SHP77 (cell line): ENCODE measurements at regions not wholly inside any gene's neighbourhood (a gene's known extent, or its start where the extent isn't known, plus 50 kb on each side); places are given as distances from the start of the nearest gene placed in this dataset.

Experiments
- DNase-seq, 2 experiments: peaks; one replicate each; lab custom pipeline; 2025; lab: John Stamatoyannopoulos, UW

DNA sequence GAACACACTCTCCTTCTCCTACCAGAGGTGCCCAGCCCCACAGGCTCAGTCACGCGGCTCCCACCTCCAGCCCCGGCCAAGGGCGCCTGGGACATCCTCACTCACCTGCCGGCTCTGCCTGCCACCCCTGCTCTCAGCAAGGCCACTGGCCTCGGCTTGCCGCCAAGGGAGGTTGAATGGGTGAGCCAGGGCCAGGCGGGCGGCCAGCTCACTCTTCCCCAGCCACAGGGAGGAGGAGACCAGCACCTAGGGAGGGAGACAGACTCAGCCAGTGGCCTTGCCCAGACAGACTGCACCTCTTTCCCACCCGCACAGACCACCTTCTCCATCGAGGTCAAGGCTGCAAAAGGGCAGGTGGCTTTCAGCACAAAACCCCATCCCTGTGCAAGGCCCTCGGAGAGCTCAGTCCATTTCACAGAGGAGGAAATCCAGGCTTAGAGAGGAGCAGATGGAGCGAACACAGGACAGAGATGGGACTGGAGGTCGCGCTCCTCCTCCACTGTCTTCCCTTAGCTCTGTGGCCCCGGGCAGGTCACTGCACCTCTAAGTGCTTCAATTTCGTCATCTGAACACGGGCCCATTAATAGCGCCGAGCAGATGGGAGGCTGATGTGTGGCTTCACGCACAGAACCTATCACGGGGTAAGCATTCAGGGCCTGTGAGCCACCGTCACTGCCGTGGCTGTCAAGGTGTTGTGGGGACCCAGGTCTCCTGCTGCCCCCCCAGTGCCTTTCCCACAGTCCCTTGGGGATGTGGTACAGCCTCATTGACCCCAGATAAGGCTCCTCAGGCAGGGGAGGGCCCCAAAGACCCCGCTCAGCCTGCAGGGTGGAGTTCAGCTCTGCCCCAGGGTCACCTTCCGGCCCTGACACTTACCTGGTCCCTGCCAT is 56.1 kb downstream of the RMI2 start:
- DNase-seq = peak; percentile 36 to 61

DNA sequence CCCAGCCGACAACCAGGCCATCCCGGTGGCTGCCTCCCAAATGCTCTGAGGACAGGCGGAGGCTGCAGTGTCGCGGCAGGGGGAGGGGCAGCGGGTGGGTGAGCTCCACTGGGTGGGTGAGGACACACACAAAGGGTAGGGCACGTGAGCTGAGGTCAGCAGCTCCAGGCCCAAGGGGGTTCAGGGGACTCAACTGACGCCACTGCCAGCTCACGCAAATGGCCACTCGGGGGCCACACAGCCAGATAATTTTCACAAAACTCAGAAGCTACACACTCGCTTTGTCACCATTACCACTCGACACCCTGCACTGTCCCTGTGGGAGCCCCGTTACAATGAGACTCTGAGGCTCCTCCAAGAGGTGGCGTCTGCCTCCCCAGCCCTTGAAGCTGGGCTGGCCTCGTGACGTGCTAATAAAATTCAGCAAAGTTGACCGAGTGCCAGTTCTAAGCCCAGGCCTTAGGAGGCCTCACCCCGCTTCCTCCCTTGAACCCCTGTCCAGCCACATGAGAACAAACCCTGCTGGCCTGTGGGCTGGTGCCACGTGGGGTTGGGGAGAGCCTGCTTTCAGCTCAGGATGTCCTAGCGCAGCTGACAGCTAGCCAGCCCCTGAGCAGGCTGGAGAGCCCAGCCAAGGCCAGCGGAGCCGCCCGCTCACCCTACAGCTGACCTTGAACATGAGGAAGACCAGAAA is 56.9 kb downstream of the RMI2 start:
- DNase-seq = no peak

DNA sequence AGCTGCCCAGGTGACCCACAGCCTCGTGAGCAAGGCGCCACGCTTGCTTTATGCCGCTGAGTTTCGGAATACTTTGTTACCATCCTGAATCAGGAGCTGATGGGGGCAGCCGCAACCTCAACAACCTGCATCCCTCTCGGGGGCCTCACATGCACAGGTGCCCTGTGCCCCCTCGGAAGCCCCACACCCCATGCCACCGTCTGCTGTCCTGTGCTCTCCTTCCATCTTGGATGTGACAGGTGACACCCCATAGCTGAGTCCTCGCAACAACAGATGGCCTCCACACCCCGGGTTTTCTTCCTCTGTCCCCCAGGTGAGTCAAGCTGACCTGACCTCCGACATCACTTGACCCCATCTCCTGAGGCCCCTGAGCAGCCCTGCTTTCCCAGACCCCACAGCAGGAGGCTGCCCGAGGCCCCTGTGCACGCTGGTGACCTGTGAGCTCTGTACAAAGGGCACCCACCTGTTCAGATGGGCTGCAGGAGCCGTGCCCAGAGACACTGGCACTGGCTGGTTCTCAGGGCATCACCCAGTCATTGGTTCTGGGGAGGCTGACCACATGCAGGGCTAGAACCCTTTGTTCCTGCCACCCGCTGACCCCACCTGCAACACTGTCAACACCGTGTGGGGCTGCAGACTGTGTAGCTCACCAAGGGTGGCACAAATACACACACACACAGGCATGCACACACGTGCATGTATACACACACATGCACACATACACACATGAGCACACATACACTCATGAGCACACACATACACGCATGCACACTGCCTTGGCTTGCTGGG is 57.7 kb downstream of the RMI2 start:
- DNase-seq = no peak

DNA sequence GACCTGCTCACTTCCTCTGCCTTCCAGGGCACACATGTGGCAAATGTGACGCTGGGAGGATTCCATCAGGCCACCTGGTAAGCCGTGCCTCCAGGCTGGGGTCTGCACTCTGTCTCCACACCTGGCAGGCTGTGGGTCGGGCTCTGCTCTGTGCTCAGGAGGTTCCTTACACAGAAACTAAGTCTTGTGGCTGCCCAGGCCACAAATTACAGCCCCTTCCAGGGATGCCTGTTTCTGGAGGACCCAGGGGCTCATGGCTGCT is 58.2 kb downstream of the RMI2 start:
- no peak for DNase-seq

DNA sequence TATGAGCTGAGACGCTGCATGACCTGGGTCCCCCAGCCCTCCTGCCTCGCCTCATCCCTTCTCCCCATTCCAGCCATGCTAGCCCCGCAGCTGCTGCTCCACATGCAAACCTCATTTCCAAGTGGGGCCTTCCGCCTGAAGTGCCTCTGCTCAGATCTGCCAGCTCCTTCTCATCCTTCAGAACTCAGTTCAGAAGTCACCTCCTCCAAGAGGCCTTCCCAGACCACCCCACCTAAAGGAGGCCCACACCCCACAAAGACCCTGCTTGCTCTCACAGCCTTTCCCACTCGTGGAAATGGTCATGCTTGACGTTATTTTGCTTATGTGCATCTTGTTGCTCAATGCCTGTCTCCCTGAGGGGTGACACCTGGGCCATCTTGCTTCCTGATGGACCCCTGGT is 58.7 kb downstream of the RMI2 start:
- DNase-seq = no peak

DNA sequence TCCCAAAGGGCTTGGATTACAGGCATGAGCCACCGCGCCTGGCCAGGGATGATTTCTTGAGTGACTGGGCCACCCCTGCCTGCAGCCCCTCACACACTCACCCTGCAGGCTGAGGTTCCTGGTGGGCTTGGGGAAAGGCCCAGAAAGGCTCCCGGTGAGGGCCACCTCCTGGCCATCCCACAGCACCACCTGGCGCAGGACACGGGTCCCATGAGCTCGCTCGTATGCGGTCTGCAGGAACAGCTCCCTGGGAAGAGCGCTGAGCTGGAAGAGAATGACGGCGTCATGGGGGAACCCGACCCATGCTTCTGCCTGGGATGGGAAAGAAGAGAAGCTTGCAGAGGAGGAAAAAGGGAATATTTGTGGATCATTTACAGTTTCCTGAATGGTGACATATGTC is 59.3 kb downstream of the RMI2 start:
- DNase-seq = no peak

DNA sequence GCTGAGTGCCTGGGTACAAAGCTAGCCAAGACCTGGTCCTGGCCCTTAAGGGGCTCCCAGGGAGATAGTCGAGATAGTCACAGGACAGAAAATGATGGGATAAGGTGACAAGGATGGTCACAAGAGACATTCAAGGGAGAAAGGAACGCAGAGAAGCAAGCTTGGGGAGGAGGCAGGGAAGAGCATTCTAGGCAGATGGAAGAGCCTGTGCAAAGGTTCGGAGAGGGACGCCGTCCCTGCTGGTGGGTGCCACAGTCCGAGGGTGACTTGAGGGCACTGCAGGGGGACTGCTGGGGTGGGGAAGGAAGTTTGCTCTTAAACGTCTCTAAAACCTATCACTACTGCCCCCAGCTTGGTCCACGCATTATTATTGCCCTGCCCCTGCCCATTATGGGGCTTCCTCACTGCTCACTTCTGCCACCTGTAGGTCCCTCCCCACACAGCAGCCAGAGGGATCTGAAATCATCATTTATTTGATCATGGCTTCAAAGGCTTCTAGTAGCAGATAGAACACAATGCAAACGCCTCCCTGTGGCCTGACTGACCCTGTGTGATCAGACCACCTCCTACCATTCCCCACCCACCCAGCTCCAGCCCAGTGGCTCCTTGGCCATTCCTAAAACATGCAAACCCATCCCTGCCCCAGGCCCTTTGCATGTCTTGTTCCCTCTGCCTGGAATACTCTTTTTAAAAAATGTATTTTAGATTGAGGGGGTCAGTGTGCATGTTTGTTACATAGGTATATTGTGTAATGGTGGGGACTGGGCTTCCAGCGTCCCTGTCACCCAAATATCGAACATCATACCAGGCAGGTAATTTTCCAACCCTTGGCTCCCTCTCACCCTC is 60.3 kb downstream of the RMI2 start:
- DNase-seq = peak; percentile 27 to 29

DNA sequence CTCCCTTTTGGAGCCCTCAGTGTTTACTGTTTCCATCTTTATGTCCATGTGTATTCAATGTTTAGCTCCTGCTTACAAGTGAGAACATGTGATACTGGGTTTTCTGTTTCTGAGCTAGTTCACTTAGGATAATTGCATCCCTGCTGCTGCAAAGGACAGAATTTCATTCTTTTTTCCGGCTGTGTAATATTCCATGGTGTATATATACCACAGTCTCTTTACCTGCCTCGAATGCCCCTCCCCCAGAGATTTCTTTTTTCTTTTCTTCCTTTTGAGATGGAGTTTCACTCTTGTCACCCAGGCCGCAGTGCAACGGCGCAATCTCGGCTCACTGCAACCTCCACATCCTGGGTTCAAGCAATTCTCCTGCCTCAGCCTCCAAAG is 60.9 kb downstream of the RMI2 start:
- no peak for DNase-seq

DNA sequence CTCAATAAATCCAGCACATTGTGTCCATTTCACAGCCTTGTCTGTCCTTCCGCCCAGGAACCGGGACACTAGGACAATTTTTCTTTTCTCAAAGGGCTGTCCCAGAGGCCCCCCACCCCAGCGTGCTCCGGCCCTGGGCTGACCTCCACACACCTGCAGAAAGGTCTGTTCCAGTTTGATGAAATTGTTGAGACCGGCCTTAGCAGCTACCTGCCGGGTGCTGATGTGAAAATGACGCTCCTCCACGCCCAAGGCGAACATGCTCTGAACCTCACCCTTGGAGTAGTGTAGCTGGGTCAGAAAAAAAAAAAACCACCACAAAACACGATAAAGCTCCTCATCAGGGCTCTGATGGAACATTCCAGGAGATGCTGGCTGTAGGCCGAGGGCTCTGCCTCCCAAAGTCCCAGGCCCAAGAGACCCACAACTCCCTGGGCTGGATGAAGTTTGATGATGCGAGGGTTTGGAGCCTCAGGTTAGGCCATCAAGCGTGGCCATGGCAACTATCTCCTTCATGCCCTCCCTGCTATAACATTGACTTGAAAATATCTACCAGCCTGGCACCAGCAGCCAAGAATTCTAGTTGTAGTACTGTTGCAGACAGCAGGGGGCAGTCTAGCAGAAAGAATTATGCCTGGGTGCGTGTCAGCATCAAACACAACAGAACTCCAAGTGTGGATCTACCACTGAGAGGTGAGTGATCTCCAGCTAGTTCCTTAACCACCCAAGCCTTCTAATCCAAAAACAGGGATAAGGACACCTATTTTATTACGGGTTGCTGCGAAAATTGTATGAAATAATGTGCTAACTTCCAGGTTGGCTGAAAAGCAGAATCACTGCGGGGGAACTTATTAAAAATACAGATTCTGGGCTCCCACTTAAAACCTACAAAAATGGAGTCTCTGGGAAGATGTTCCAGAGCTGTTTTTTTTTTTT is 62.1 kb downstream of the RMI2 start:
- DNase-seq = peak; percentile 27 to 47

DNA sequence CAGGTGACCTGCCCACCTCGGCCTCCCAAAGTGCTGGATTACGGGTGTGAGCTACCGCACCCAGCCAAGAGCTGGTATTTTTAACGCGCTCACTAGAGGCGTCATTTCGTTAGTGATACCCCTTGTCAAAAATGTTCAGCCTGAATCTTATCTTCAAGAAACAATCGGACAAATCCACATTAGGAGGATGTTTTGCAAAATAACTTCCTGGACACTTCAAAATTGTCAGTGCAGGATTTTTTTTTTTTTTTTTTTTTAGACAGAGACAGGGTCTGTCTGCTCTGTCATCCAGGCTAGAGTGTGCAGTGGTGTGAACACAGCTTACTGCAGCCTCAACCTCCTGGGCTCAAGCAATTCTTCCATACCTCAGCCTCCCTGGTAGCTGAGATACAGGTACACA is 63.0 kb downstream of the RMI2 start:
- no peak for DNase-seq

DNA sequence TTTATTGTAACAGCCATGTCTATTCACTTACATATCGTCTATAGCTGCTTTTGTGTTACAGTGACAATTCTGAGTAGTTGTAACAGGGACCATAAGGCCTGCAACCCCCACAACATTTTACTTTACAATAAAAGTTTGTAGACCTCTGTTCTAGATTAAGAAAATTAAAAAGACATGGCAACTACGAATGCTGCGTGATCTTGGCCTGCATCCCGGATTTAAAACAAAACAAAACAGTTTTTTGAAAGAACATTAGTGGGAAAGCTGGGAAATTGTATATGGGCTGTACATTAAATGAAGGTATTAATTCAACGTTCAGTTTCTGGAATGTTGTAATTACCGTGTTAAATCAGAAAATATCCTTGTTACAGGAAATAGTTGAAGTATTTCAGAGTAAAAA is 64.1 kb downstream of the RMI2 start:
- no peak for DNase-seq

DNA sequence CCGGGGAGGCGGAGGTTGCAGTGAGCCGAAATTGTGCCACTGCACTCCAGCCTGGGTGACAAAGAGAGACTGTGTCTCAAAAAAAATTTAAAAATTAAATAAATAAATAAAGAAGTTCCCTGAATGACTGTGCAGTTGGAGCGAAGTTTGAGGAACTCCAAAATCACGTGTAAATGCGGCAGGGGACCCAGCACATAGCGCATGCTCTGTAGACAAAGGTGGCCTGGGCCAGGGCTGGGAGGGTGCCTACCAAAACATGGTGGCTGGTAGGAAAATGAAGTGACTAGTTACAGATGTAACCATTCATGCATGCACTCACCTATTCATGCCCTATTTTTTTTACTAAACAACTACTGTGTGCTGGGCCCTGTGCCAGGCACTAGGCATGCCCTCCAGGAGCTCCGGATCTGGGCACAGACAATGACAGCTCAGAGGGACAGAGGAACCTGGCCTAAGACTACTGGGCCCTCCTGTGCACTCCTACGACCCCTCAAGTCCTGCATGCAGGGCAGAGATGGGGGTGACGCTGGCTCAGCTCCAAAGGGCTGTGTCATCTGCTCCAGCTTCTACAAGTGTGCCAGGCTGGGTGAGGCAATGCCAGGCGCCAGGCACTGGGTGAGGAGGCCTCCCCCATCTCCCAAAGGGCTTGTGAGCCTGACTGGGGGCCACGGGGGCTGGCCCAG is 65.3 kb downstream of the RMI2 start:
- no peak for DNase-seq

DNA sequence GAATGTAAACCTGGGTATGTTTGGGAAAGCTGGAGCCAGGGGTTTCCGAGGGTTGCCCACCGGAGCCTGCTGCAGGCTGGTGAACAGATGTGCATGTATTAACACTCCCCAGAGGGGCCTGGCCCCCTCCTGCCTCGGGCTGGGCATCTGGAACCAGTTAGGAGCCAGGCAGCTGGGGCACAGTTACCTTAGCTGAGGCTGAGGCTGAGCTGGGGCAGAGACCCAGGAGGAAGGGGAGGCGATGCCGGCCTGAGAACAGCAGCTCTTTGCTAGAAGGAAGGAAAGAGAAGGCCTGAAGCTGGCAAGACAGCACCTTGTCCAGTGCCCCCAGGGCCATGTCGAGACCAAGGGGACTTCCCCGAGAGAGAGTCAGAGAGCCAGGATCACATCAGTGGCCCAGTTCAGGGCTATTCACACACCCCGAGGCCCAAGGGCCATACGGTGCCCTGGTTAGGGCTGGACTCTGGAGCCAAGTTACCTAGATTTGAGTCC is 65.8 kb downstream of the RMI2 start:
- no peak for DNase-seq

DNA sequence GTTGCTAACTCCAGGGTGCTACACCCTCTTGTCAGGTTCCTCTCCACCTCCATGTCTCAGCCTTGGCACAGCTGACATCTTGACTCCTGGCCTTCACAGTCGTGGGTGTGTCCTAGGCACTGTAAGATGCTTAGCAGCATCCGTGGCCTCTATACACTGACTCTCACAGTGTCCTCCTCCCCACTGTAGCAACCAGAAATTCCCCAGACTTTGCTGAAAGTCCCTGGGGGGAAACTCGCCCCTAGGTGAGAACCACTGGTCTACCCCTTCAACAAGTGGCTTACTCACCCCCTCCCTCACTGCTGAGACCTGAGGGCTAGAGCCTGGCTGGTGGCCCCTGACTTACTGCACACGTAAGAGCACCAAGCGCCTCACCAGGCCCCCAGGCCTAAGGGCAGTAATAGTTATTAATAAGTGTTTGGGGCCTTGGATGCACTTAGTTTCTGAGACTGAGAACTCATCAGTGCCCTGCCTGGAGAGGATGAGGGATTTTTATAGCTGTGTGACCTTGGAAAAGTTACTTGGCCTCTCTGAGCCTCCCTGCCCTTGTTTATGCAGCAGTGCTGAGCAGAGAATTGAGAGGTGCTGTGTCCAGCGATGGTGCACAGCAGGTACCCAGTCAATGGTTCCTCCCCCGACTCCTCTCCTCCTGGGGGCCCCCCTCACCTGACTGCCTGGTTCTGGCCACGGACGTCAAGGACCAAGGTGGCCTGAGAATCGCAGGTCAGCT is 67.1 kb downstream of the RMI2 start:
- no peak for DNase-seq

DNA sequence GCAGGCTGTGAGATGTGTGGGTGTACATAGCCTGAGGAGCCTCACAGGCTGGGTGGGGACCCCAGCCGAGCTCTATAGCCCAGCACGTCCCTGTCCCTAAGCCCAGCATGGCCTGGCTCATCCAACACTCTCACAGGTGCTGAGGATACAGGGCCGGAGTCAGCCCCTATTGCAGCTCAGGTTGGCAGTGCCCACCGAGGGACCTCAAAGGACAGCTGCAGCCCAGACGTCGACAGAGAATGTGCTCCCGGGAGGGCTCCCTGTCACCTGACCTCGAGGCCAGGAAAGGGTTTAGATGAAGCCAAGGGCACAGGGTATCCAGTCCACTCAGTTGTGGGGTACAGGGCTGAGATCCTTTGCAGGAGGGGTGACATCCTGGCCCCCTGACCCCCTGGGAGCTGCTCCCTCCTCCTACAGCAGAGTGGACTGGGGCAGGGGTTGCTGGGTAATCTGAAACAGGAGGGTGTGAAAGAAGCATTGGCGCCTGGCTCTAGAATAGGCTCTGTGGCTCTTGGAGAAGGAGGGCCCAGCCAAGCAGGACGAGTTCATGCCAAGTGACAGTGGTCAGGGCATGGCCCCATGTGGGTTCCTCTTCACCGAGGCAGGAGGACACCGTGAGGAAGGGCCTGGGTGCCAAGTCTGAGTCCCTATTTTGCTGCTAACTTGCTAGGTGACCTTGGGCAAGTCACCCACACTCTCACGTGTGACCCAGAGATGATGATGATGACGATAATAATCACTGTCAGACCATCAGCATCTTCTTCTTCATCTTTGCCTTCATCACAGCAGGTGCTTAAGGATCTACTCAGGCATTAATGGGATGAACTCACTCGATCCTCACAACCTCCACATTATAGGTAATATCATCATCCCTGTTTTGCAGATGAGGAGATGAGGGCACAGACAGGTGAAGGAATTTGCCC is 68.0 kb downstream of the RMI2 start:
- DNase-seq = no peak

DNA sequence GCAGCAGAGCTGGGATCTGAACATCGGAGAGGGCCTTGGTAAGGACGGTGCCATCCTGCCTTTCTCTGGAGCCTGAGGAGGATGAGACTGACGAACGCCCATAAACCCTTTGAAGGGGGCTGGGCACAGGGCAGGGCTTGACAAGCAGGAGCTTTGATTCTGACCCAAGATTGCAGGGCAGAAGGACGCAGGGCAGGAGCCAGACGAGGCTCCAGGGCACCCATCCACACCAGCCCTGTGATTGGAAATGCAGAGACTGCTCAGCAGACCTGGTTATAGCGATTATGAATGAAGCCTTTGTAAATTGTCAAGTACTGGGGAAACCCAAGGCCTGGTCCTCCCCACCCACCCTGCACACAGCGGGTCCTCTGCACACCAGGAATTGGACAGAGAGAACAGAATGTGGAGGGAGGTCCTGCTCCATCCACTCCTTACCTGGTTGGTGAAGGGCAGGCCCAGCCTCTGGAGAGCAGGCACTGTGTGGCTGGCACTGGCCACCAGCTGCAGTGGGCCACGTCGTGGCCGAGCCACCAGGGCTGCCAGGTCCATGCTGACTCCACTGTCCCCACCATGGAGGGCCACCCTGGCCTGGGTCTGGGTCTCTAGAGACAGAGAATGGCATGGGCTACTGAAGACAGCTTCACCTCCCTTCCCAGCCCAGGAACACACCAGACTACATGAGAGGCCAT is 68.8 kb downstream of the RMI2 start:
- no peak for DNase-seq

DNA sequence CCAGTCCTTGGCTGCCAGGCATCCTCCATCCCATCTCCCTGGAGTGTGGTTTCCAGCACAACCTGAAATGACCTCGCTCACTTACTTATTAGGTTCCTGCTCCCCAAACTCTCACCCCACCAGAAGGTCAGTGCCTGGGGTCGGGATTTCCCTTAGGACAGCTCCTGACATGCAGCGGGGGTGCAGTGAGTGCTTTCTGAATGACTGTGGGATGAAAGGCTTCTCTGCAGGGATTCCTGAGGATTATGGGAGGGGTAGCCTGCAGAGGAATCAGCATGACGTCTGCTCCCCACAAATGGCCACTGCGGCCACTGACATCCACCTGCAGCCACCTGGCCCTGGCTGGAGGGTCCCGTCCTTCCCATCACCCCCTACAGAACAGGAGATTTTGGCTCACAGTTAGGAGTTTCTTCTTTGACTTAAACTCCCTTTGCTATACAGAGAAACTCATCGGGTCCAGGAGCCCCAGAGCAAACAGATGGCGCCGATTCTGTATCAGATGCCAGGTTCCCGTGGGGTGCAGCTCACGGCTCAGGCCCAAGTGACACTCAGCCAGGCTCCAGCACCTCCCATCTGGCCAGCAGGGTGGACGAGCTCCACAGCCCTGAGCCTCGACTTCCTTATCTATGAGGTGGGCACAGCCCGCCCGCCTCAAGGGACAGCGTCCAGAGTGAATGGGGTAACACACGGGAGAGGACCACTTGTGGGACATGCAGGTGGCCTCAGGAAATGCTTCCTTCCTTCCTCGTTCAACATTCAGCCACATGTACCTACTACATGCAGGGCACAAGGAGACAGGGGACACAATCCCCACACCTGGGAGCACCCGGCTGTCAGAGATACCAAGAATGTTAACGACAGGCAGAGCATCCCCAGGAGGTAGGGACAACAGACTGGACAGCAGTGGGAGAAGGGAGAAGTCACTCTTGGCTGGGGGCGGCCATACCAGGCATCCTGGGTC is 69.8 kb downstream of the RMI2 start:
- DNase-seq = no peak
